Fibroblast of mammary gland (primary cell): ENCODE measurements at regions not wholly inside any gene's neighbourhood (a gene's known extent, or its start where the extent isn't known, plus 50 kb on each side); places are given as distances from the start of the nearest gene placed in this dataset.
"Not testable (repeated sequence)": the region's sequence is repeated elsewhere in the genome, so short reads cannot be mapped to it uniquely, and the experiment has no call there.

Experiments used
- DNase-seq: peaks from one replicate; pipeline ENCODE4 v3.0.0-alpha.2; 2010; ENCODE audit warnings: low read depth
- H3K4me3 ChIP-seq: 2 replicates; pipeline ENCODE4 v1.5.1; 2011; ENCODE audit warnings: low read depth, mild to moderate bottlenecking, low read length, moderate library complexity; ENCODE audit not compliant: control insufficient read depth
- TF ChIP-seq, protein P1 (sequence below): conservative IDR thresholded peaks from 2 replicates; pipeline ENCODE4 v1.5.1; 2011; ENCODE audit warnings: low read depth, low read length, inconsistent platforms; ENCODE audit not compliant: control insufficient read depth, insufficient read depth

DNA sequence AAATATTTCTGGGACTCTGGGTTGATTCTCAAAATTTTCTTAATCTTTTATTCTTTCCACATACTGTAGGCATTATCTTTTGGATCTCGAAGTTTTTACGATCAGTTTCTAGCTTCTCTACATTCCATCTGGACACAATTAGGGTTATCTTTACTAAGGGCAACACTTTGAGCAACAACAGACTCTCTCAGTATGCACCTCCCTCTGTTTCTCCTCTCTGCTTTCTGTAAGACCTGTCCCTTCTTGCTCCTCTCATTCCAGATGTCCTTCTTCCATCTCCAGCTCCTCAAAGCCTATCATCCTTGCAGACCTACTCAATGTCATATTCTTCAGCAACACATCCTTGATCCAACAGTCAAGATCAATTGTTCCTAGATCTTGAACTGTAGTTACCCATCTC, 457.0 kb downstream of the SLC6A15 start:
- DNase-seq: no peak
- TF ChIP-seq, protein P1, sequence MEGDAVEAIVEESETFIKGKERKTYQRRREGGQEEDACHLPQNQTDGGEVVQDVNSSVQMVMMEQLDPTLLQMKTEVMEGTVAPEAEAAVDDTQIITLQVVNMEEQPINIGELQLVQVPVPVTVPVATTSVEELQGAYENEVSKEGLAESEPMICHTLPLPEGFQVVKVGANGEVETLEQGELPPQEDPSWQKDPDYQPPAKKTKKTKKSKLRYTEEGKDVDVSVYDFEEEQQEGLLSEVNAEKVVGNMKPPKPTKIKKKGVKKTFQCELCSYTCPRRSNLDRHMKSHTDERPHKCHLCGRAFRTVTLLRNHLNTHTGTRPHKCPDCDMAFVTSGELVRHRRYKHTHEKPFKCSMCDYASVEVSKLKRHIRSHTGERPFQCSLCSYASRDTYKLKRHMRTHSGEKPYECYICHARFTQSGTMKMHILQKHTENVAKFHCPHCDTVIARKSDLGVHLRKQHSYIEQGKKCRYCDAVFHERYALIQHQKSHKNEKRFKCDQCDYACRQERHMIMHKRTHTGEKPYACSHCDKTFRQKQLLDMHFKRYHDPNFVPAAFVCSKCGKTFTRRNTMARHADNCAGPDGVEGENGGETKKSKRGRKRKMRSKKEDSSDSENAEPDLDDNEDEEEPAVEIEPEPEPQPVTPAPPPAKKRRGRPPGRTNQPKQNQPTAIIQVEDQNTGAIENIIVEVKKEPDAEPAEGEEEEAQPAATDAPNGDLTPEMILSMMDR: no peak
- H3K4me3 ChIP-seq: no peak overlapping the region

DNA sequence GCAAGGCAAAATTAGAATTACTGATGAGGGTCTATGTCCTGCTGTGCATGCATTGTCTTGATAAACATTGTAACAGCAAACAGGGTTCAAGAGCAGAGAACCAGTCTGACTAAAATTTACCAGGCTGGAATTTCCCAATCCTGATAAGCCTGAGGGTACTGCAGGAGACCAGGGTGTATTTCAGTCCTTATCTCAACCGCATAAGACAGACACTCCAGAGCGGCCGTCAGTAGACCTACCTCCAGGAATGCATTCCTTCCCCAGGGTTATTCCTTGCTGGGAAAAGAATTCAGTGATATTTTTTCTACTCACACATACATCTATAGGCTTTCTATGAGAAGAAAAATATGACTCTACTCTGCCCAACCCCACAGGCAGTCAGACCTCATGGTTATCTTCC, 466.1 kb downstream of the SLC6A15 start:
- H3K4me3 ChIP-seq, DNase-seq: not testable (repeated sequence)

DNA sequence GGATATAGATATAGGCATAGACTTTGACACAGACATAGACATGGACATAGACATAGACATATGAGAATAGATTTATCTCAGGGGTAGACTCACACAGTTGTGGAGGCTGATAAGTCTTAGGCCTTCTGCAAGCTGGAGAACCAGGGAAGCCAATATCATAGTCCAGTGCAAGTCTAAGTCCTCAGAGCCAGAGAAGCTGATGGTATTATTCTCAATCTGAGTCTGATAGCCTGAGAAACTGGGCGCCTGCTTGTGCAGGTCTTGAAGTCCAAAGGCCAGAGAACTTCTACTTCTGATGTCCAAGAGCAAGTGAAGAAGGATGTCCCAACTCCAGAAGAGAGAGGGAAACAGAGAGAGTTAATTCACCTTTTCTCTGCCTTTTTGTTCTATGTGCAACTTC, 476.5 kb downstream of the SLC6A15 start:
- TF ChIP-seq, protein P1: no peak
- H3K4me3 ChIP-seq: no peak overlapping the region

DNA sequence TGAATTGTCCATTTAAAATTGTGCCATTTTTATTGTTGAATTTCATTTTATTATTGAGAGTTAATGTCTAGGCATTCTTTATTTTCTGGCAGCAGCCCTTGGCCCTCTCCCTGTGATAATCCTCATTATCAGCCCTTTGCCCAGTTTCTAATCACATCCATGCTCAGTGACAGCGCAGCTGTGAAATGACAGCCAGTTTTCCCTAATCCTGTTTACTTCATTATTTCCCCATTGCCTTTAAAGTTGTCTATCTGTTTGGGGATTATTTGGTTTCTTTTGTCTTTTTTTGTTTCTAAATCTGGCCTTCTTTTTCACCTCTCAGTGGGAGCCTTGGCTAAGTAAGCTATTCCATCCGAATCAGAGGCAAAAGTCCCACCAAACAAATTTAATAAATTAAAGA, 476.9 kb downstream of the SLC6A15 start:
- no peak for DNase-seq
- H3K4me3 ChIP-seq: no peak overlapping the region
- TF ChIP-seq, protein P1: no peak

More for the DNA sequence above, 476.5 kb downstream of the SLC6A15 start:
- DNase-seq: no peak

DNA sequence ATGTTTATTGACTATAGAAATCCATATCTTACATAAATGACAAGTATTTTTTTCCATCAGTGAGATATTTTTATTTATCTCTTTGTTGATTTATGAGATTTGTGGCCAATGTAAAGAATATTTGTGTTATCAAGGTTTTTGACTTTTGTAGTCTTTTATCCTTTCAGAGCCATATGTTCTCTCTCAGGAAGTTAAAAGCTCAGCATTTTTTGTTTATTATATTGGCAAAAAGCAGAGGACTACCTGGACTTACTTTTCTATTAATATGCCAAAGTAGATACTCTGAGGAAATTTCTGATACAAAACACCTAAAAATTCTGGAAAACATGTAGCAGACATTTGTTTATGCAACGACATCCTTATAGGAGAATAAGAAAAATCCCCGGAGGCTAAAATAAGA, 490.3 kb downstream of the SLC6A15 start:
- TF ChIP-seq, protein P1: no peak
- DNase-seq: no peak
- H3K4me3 ChIP-seq: no peak overlapping the region

DNA sequence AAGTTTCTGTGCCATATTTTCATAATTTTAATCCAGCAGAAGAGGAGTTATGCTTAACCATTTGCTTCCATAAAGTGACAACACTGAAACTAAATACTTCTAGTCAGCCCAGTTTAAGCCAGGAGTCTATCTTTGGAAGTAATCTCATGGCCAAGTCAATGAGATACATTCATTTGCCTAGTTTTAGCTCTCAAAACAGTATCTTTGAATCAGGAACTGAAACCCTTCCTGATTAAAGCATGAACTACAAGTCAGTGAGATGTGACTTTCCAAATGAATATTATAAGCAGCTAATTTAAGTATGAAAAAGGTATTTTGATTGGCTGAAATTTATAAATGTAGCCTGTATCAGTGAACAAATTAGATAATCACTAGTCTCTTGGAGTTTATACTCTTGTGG, 491.5 kb downstream of the SLC6A15 start:
- no peak for DNase-seq
- no peak overlapping the region for H3K4me3 ChIP-seq
- TF ChIP-seq, protein P1: no peak

DNA sequence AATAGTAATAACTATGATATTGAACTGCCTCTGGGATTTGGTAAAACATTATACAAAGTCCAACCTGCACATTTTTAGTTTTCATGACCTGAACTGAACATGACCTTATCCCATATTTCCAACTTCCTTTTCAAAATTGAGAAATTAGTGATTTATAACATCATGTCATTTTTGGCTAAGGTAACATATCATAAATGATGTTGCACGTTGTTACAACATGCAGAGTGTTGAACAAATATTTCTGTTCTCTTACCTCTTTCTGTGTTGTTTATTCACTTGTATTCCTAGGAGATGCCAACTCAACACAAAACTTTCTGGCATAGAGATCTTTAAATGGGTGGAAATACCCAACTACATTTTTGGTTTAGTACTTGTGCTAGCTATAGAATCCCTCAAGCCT, 496.0 kb downstream of the SLC6A15 start:
- TF ChIP-seq, protein P1: no peak
- H3K4me3 ChIP-seq: no peak overlapping the region
- no peak for DNase-seq
